ENCODE measurements at regions not wholly inside any gene's neighbourhood (a gene's known extent, or its start where the extent isn't known, plus 50 kb on each side); places are given as distances from the start of the nearest gene placed in this dataset.

- H3K27me3 ChIP-seq (ENCODE audit: control insufficient read depth in 2 of 2, insufficient read depth in 2 of 2, low read length in 2 of 2) = no peaks in the 10 kb centered on the region
- no peak overlapping the region for H2AFZ ChIP-seq (ENCODE audit: low read depth, low read length)
- H3K4me2 ChIP-seq (ENCODE audit: insufficient read depth, low read length) = no peak overlapping the region
- H3K4me3 ChIP-seq (replicated peaks in 1 of 3; ENCODE audit: insufficient read depth in 1 of 3, low read depth in 1 of 3, low read length in 3 of 3) = no peak overlapping the region
- ChIA-PET POLR2A (interaction anchor here (0.6 kb wide), 1 partner anchor 326 kb away, joined by 5 read pairs; no protein-coding TSS in a partner anchor), CTCF (no interaction called here)
- no peak overlapping the region for H3K9ac ChIP-seq (replicated peaks; ENCODE audit: extremely low read depth, insufficient read depth, low read length)
- H3K9me1 ChIP-seq (replicated peaks; ENCODE audit: control insufficient read depth, extremely low read depth, insufficient read depth, low read length) = no peaks in the 10 kb centered on the region
- H3K79me2 ChIP-seq (ENCODE audit: control insufficient read depth, insufficient read depth, low read length) = no peaks in the 10 kb centered on the region
- BruUV-seq (replicated peaks) = no TSS peak
- no peaks in the 10 kb centered on the region for H4K20me1 ChIP-seq (replicated peaks; ENCODE audit: control insufficient read depth, extremely low read depth, insufficient read depth, low read length)
- no peaks in the 10 kb centered on the region for H3K36me3 ChIP-seq (ENCODE audit: control insufficient read depth in 2 of 2, extremely low read depth in 1 of 2, insufficient read depth in 2 of 2, low read length in 2 of 2)
- H3K4me1 ChIP-seq (ENCODE audit: control insufficient read depth, extremely low read depth, insufficient read depth, low read length) = no peaks in the 10 kb centered on the region
- H3K9me3 ChIP-seq (replicated peaks; ENCODE audit: control insufficient read depth, insufficient read depth, low read length) = peaks cover 2% of the 10 kb centered on the region
- TF ChIP-seq POLR2AphosphoS5 (IDR thresholded peaks at IDR 0.05; ENCODE audit: insufficient read depth, low read depth, low read length) (no peak), EZH2 (IDR thresholded peaks at IDR 0.05; ENCODE audit: borderline replicate concordance, low read depth, low read length, severe bottlenecking) (no peak), POLR2A (IDR thresholded peaks at IDR 0.05; ENCODE audit: low read depth, low read length) (no peak), MYC (IDR thresholded peaks at IDR 0.05; ENCODE audit: low read depth, low read length) (no peak), GATA2 (IDR thresholded peaks at IDR 0.05; ENCODE audit: insufficient read depth, insufficient read length, low read depth, low read length) (no peak), CTCF (IDR thresholded peaks at IDR 0.05; ENCODE audit: extremely low read depth in 1 of 2, insufficient read depth in 1 of 2, low read depth in 1 of 2, low read length in 2 of 2) (no peak), FOS (IDR thresholded peaks at IDR 0.05; ENCODE audit: borderline replicate concordance, insufficient read depth, low read length) (no peak), JUN (IDR thresholded peaks at IDR 0.05; ENCODE audit: borderline replicate concordance, insufficient read depth, insufficient read length, low read depth) (no peak)
- dilution Hi-C loops (cut with MboI; ENCODE audit: extremely low pct_ligation_motif_present, low sequenced_read_pairs) = no loop called here
- H3K27ac ChIP-seq (ENCODE audit: insufficient read depth, low read depth, low read length) = no peak overlapping the region
- FAIRE-seq = no peak
- intact Hi-C loops (cut with micrococcal nuclease) = no loop called here
- no peak for DNase-seq (ENCODE audit: low read depth, low spot score)
These were observed 324.5 kb downstream of the SOX9 start for GRCh38 chr17:72445055-72445991.
